ENCODE measurements at regions not wholly inside any gene's neighbourhood (a gene's known extent, or its start where the extent isn't known, plus 50 kb on each side); places are given as distances from the start of the nearest gene placed in this dataset.

- DNase-seq = no peak
Measured at GRCh38 chr7:46478046-46478445, 557.0 kb upstream of the IGFBP3 start.

- peak in 2 of 3 experiments; percentile 7 to 9 for DNase-seq
Measured at GRCh38 chr7:46468753-46469356, 547.8 kb upstream of the IGFBP3 start.

- DNase-seq = no peak
Measured at GRCh38 chr7:46463170-46463569, 542.1 kb upstream of the IGFBP3 start.

- no peak for DNase-seq
Measured at GRCh38 chr7:46461334-46461777, 540.3 kb upstream of the IGFBP3 start.

- DNase-seq = no peak
Measured at GRCh38 chr7:46459942-46460341, 538.9 kb upstream of the IGFBP3 start.

- DNase-seq = no peak
Measured at GRCh38 chr7:46454816-46455215, 533.7 kb upstream of the IGFBP3 start.

GRCh38 chr7:46452561-46453135 lies 531.6 kb upstream of the IGFBP3 start:
- DNase-seq = no peak

GRCh38 chr7:46451846-46452245 lies 530.8 kb upstream of the IGFBP3 start:
- no peak for DNase-seq

- no peak for DNase-seq
Measured at GRCh38 chr7:46450886-46451285, 529.8 kb upstream of the IGFBP3 start.

- DNase-seq = no peak
Measured at GRCh38 chr7:46450425-46450824, 529.4 kb upstream of the IGFBP3 start.

- no peak for DNase-seq
Measured at GRCh38 chr7:46449743-46450142, 528.7 kb upstream of the IGFBP3 start.

GRCh38 chr7:46448478-46448877 lies 527.4 kb upstream of the IGFBP3 start:
- no peak for DNase-seq

GRCh38 chr7:46446151-46446550 lies 525.1 kb upstream of the IGFBP3 start:
- DNase-seq = no peak

- no peak for DNase-seq
Measured at GRCh38 chr7:46444256-46444655, 523.2 kb upstream of the IGFBP3 start.

- DNase-seq = no peak
Measured at GRCh38 chr7:46440186-46440585, 519.1 kb upstream of the IGFBP3 start.

- DNase-seq = no peak
Measured at GRCh38 chr7:46432708-46433107, 511.6 kb upstream of the IGFBP3 start.

- DNase-seq = no peak
Measured at GRCh38 chr7:46428295-46428694, 507.2 kb upstream of the IGFBP3 start.

GRCh38 chr7:46424934-46425333 lies 503.9 kb upstream of the IGFBP3 start:
- no peak for DNase-seq

GRCh38 chr7:46421441-46422230 lies 500.6 kb upstream of the IGFBP3 start:
- DNase-seq = no peak

- no peak for DNase-seq
Measured at GRCh38 chr7:46414946-46415345, 493.9 kb upstream of the IGFBP3 start.

- no peak for DNase-seq
Measured at GRCh38 chr7:46411236-46411635, 490.2 kb upstream of the IGFBP3 start.

- no peak for DNase-seq
Measured at GRCh38 chr7:46407125-46407524, 486.1 kb upstream of the IGFBP3 start.

GRCh38 chr7:46397591-46397990 lies 476.5 kb upstream of the IGFBP3 start:
- no peak for DNase-seq

- no peak for DNase-seq
Measured at GRCh38 chr7:46396481-46396880, 475.4 kb upstream of the IGFBP3 start.
